ENCODE measurements at regions not wholly inside any gene's neighbourhood (a gene's known extent, or its start where the extent isn't known, plus 50 kb on each side); places are given as distances from the start of the nearest gene placed in this dataset.
"Not testable (repeated sequence)": the region's sequence is repeated elsewhere in the genome, so short reads cannot be mapped to it uniquely, and the experiment has no call there.

DNA sequence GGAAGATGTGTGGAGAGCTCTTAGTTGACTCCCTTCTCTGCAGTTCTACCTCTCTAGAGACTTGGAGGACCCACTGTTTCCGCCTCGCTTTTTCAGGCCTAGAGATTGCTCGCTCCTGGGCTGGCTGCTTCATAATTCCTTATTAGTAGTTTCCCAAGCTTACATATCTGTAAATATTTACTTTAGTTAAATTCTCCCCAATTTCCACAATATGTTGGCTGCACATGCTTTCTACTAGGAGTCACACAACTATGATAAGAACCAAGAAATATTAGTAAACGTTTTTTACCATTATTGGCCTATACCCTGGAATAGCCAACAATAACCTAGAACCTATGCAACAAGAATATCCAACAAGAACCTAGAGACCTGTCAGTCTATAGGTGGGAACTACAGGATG, 129.0 kb upstream of the RUNX1 start:
- DNase-seq: no peak

DNA sequence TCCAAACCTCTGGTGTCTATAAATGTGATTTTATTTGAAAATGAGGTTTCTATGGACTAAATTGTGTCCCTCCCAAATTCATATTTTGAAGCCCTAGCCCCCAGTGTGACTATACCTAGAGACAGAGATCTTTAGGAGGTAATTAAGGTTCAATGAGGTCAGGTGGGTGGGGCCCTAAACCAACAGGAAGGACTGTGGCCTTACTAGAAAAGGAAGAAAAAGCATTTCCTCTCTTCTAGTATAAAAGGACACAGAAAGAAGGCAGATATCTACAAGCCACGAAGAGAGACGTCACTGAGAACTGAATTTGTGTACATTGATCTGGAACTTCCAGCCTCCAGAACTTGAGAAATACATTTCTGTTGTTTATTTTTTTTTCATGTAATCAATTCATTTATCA, 123.1 kb upstream of the RUNX1 start:
- DNase-seq: no peak

DNA sequence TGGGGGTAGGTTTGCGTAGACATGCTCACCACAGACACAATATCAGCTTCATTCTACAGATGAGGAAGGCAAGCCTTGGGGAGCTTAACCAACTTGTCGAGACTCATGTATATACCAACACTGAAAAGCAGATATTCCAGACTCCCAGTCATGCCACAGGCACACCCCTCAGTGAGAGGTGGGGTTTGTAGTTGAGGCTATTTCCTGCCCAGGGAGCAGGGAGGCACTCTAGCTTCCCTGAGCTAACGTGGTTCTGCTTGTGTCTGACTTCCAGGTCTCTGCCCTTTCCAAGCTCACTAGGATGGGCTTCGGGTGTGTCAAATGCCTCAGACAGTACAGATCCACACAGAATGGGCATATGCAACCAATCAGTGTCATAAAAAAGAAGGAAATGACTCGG, 122.3 kb upstream of the RUNX1 start:
- DNase-seq: no peak

DNA sequence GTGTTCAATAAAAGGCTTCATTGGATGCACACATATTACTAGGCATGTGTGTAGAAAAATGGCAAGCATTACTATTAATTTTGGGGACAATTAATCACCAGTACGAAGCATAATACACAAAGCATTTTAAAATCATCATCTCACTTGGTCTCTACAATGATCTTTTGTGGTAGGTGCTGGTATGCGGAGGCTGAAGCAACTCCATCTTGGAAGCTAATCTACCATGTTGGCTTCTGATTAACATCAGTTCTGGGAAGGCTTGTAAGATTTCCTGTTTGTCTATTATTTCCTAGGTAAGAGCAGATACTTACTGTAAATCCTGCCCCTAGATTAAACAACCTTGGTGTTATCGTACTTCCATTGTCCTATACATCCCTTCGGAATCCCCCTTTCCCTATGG, 121.7 kb upstream of the RUNX1 start:
- no peak for DNase-seq

DNA sequence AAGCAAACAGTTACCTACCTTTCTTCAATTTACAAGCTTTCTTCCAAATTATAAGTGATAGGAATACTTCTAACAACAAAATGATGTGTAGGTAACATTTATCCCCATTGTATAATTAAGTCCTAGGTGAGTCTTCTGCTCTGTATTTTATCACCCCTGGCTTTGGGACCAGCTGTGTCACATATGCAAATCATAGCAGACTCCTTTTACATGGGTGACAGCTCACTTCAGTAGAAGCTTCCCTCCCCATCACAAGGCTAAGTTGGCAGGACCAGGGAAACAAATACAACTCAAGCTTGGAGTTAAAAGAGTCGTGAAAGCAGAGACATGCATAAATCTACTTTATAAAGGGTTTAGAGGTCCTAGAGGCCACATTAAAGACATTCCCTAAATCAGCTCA, 121.1 kb upstream of the RUNX1 start:
- DNase-seq: no peak

DNA sequence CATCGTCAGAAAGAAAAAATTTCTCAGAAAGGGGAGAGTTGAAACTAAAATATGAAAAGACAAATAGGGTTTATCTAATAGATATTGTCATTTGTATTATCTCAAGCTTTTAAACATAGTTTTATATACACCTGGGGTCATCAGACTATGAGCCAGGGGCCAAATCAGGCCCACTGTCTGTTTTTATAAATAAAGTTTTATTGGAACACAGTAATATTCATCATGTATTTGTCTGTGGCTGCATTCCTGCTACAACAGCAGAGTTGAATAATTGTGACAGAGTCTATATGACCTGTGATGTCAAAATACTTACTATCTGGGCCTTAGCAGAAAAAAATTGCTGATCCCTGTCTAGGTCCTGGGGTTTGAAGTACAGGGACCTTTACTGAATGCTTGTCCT, 120.5 kb upstream of the RUNX1 start:
- DNase-seq: no peak

DNA sequence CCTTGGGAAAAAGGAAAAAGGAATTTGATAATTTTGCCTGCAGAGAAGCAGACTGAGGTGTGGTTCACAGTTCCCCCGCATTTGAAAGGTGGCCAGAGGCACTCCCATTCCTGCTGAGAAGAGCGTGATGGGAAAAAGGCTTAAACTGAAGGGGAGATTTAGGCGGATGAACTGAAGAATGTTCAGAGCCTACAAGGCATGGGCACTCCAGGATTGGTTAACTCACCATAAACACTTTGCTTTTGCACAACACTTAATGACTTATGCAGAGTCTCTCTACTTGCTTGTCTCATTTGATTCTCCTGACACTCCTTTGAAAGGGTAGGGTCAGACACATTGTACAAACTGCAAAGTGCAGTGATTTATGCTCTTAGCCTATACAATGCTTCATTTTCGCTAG, 119.6 kb upstream of the RUNX1 start:
- no peak for DNase-seq

DNA sequence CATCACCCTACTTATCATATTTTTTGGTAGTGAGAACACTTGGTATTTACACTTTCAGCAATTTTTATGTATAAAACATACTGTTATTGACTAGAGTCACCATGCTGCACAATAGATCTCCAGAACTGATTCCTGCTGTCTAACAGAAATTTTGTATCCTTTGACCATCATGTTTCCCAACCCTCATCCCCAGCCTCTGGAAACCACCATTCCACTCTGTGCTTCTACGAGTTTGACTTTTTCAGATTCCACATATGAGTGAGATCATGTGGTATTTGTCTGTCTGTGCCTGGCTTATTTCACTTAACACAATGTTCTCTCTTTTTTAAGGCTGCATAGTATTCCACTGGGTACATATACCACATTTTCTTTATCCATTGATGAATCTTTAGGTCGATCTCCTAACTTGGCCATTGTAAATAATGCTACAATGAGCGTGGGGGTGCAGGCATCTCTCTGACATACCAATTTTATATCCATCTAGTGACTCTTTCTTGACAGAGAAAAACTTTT, 115.9 kb upstream of the RUNX1 start:
- DNase-seq: no peak

DNA sequence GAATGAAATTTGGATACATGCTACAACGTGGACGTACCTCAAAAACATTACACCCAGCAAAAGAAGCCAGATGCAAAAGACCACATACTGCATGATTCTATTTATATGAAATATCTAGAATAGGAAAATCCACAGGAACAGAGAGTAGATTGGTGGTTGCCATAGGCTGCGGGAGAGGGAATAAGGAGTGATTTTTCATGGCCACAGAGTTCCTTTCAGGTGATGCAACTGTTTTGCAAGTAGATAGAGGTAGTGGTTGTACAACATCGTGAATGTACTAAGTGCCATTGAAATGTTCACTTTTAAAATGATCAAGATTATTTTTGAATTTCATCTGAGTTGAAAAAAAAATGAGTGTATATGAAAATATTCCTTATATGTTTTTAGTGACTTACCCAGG, 115.3 kb upstream of the RUNX1 start:
- no peak for DNase-seq

DNA sequence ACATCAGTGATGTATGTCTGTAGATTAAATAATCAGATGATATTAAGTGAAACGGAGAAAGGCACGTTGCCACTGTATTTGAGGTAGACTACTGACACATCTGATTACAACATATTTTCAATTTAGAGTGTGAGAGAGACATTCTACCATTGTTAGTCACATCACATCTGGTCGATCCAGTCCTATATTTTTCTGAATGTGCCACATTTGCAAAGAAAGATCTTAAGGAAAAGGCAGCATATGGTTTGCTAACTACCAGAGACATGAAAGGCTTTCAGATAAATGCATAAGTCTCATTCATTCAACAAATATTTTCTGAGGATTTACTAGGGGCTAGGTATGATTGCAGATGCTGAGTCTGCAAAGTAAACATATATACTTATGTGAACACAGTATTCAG, 114.3 kb upstream of the RUNX1 start:
- DNase-seq: no peak

DNA sequence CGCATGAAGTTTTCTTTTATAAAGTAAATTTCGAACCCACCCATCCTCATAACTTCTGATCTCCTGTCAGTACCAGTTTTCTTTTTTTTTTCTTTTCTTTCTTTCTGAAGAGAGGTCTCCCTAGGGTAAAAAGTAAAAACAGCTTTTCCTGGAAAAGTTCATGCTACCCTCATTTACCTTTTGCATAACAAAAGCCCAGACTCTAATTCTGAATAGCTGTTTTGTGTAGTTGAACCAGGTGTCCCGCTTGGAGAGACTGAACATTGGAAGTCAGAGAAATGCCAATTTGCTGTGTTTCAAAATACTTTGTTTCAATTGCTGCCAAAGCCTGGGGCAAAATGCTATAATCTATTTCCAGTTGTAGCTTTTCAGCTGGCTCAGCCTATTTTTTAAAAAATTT, 113.7 kb upstream of the RUNX1 start:
- DNase-seq: no peak

DNA sequence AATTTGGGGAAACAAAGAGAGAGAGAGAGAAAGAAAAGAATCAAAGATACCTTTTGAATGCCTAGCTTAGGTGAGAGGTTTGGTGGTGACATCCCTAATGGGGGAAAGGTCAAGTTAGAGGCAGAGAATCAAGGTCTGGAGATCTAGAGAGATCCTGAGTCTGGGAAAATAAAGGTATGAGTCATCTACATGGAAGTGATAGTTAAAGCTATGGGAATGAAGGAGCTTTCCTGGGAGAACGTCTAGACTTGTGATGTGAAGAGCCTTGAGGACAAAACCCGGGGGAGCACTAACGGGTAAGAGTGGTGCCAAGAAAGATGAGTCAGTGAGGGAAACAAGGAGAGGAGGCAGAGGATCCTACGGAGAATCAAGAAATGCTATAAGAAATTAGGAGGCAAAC, 110.8 kb upstream of the RUNX1 start:
- no peak for DNase-seq

DNA sequence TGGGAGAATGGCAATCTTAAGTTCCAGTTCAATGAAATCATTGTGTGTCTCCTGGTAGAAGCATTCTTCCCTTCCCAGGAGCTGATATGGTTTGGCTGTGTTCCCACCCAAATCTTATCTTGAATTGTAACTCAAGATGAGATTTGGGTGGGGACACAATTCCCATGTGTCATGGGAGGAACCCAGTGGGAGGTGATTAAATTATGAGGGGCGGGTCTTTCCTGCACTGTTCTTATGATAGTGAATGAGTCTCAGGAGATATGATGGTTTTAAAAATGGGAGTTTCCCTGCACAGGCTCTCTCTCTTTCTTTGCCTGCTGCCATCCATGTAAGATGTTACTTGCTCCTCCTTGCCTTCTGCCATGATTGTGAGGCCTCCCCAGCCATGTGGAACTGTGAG, 108.3 kb upstream of the RUNX1 start:
- DNase-seq: not testable (repeated sequence)

DNA sequence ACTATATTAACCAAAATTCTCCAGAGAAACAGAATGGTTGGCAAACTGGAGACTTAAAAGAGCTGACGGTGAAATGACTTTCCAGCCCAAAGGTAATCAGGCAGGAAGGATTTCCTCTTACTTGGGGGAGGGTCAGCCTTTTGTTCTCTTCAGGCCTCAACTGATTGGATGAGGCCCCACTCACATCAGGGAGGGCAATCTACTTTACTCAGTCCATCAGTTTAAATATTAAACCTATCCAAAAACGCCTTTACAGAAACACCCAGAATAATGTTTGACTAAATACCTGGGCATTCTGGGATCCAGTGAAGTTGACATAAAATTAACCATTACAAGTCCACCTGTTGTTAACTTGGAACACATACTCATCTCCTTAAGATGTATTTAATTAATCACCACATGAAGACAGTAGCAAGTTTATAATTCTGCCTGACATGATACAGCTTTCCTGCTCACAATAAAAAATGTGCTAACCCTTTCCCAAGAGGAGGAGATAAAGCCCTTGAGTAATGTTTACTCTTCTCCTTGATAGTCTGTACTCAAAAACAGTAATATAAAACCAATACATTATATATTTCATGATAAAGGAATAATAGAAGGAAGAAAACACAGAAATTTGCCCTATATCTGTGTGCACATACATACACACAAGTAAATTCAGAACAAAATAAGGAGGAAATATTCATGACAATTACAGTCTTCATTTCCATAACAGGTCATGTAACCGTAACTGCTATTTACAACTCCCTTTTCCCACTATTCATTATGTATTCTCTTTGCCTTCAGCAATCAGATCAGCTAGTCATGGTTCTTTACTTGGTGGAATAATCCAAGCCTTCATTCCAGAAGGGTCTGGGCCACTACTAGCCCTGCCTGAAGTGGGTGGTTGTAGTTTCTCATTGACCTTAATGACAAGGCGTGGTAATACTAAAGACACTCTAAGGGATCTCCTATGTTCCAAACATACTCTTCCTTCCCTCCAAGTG, 107.5 kb upstream of the RUNX1 start:
- DNase-seq: no peak

DNA sequence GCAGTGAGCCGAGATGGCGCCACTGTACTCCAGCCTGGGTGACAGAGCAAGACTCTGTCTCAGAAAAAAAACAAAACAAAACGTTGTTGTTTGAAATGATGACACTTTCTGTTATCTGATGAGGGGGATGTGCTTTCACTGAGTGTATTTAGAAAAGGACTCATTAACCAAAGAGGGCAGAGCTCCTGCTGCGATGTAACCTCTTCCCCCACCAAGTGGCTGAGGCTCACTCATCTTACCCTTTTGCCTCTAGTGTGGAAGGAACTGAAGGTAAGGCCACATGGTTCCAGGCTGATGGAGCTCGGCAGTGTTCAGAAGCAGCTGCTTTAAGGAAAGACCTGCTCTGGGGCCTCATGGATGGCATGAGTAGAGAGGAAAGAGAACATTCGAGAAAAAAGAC, 105.7 kb upstream of the RUNX1 start:
- no peak for DNase-seq

DNA sequence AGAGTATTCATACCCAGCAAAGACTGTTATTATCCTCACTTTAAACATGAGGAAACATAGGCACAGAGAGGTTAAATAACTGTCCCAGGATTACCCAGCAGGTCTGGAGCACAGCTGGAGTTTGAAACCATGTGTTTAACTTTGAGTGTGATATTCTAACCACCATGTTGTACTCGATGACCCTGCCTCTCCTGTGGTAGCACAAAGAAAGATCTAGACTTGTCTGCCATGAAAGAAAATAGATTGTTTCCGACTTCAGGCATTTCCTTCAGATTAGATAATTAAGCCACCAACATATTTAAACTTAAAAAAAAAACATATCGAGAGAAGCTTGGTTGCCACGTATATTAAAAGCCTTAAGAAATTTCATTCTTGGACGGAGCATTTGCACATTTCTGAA, 104.6 kb upstream of the RUNX1 start:
- DNase-seq: no peak

DNA sequence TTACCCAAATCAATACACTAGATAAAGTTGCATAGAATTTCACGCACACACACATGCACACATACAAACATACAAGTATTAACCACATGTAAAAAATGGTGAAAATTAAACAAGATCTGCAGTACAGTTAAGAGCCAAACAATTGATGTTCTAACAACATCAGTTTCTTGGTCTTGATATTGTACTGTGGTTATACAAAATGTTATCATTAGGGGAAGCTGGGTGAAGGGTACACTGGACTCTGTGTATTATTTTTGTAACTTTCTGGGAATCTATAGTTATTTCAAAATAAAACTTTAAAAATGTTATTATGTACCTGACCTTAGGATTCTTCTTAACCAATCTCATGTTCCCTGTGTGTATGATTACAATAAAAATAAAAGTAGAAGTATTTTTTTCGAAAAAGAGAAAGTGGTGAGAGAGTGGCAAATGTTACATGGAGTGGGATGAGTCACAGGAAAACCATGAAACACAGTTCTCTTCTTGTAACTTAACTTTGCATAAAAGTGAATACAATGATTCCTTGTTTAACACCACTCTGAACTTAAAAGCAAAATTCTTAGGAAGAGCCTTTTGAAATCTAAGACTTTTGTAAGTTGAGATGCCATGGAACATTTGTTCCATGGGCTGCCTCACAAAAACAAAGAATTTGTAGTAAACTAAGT, 101.6 kb upstream of the RUNX1 start:
- DNase-seq: no peak

DNA sequence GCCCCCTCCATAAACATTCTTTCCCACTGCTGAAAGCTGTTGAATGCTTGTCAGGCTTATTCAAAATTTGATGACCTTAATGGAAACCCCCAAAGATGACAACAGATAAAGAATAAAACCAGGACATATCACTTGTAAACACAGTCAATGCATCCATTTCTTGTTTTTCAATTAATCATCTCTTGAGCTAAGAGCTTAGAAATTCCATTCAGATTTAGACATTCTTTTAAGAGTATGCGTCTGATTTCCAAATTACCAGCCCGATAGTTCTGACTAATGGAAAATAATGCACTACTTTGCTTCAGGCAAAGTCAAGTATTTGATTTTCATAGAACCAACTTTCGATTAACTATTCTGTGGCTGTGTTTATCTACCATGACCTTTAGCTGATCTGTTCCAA, 100.6 kb upstream of the RUNX1 start:
- DNase-seq: no peak

DNA sequence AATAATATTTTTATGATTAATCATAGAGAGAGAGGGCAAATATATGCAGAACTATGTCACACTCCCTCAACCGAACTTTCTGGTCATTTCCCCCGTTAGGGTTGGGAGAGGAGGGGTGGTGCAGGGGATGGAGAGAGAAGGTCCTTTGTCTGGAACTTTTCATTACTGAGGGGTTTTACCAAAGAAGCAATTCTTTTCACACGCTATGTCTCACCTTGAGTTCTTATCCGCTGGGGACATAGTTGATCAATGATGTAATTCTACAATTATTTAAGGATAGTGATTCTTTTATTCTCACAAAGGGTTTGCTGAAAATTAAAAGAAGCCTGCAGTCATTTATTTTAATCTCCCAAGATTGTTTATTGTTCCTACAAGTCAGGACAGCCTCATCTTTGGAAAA, 98.3 kb upstream of the RUNX1 start:
- DNase-seq: no peak

DNA sequence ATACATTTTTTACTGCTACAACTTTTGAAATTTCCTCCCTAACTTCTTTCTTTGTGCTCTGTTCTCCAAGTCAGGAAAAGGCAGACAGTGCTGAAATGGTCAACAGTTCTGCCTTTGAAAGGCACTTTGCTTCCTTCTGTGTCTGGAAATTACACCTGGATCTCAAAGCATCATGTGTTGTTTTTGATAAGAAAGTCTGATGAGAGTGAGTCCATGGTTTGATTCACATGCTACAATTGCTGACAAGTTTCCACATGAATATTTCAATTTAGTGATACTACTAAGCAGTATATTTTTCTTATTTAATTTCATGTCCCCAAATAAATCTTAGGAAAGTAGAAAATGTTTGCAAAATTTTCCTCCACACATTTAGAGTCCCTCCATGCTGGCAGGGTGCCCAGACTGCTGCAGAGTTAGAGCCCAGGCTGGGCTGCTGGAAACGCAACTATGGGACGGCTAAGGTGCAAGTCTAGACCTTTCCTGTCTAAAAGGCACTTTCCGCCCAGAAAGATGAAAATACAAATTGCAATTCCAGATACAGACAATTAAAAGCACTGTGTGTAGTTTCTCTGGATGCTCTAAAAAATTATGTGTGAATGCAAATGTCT, 96.6 kb upstream of the RUNX1 start:
- DNase-seq: no peak

DNA sequence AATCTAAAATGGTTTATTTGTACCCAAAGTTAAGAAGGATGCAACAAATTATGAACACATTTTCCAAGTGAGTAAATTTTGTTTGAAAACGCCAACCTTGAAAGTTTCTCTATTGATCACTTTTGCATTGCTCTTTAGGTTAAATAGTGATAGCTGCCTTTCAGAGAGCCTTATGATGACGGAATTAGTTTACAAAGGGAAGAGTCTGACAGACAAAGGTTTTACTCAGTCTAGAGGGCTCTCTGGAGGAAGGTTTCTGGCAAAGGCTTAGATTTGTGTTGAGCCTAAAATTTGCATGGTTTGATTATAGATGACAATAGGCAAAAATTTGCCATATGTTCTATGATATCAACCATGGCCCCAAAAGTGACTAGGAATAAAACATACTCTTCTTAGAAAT, 95.9 kb upstream of the RUNX1 start:
- DNase-seq: no peak

DNA sequence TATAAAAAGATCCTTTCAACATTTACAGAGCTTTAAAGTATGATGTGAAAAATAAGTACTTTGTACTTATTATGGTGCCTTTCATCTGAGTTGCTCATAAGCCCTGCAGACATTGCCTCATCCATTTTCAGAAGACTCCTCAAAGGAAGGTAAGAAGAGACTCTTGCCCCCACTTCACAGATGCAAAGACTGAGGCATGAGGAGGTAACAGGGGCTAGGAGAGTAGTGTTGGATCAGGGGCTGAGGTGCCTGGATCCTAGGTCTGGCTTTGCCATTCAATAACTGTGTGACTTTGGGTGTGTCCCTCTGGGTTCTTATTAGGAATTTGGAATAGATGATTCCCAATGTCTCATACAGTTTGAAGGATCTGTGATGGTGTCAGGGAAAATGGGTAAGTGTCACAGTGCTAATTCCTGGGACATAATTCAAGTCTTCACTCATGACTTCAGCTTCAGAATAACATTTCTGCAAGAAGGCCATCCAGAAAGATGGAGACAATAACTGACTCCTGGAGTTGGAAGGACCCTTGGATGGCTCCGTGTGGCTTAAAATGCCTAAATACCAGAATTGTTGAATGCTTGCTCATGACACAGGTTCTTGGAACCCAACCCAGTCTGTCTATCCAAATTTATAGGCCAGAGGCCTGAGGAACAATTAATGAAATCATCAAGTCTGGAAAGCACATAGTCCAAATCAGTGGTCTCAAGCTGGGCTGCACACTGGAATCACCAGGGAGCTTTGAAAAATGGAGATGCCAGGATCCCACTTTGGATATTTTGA, 93.1 kb upstream of the RUNX1 start:
- DNase-seq: no peak

DNA sequence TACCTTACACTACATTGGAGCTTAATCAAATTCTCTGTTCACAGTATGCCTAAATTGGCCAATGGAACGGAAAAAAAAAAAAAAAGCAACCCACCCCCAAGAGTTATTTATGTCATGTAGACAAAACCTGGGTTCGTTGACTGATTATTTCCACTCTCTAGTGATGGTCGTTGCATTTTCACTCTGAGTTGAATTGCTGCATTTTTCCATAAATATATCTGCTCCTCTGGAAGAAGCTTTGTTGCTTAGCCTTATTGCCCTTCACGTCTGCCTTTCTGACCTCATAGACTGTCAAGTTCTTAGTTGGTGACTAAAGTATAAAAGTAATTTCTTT, 90.2 kb upstream of the RUNX1 start:
- no peak for DNase-seq

Data from SHP77 treated with DMSO at 0.1 percent for 48 hours (cell line).